NCI-H146 treated with DMSO at 0.1 percent for 48 hours (cell line): ENCODE measurements at regions not wholly inside any gene's neighbourhood (a gene's known extent, or its start where the extent isn't known, plus 50 kb on each side); places are given as distances from the start of the nearest gene placed in this dataset.

Experiments used
- DNase-seq: peaks from one replicate; lab custom pipeline; 2025; ENCODE audit not compliant: unreplicated experiment; lab: John Stamatoyannopoulos, UW

GRCh38 chr12:124726596-124727263, 136.9 kb downstream of the SCARB1 start:
- no peak for DNase-seq

GRCh38 chr12:124725597-124726237, 137.9 kb downstream of the SCARB1 start:
- no peak for DNase-seq

- no peak for DNase-seq
These were observed 138.6 kb downstream of the SCARB1 start for GRCh38 chr12:124725099-124725498.

GRCh38 chr12:124722878-124723277, 140.8 kb downstream of the SCARB1 start:
- no peak for DNase-seq

GRCh38 chr12:124721501-124722162, 142.0 kb downstream of the SCARB1 start:
- DNase-seq, result no peak

- peak; percentile 83 for DNase-seq
These were observed 142.8 kb downstream of the SCARB1 start for GRCh38 chr12:124720681-124721500.

- peak; percentile 72 for DNase-seq
These were observed 143.5 kb downstream of the SCARB1 start for GRCh38 chr12:124720004-124720680.

GRCh38 chr12:124719231-124719630, 144.4 kb downstream of the SCARB1 start:
- DNase-seq, result no peak

- DNase-seq, result no peak
These were observed 145.2 kb downstream of the SCARB1 start for GRCh38 chr12:124718458-124718857.

- DNase-seq, result no peak
These were observed 145.6 kb downstream of the SCARB1 start for GRCh38 chr12:124718036-124718435.

- no peak for DNase-seq
These were observed 146.3 kb downstream of the SCARB1 start for GRCh38 chr12:124717318-124717717.

- DNase-seq, result no peak
These were observed 147.2 kb downstream of the SCARB1 start for GRCh38 chr12:124716208-124717130.

- DNase-seq, result peak; percentile 67
These were observed 147.9 kb upstream of the NCOR2 start for GRCh38 chr12:124715121-124715990.

- no peak for DNase-seq
These were observed 146.1 kb upstream of the NCOR2 start for GRCh38 chr12:124713436-124714082.

GRCh38 chr12:124713041-124713435, 145.6 kb upstream of the NCOR2 start:
- DNase-seq, result no peak

- no peak for DNase-seq
These were observed 143.9 kb upstream of the NCOR2 start for GRCh38 chr12:124711344-124711743.

- DNase-seq, result no peak
These were observed 142.6 kb upstream of the NCOR2 start for GRCh38 chr12:124709722-124710687.
